ENCODE measurements at regions not wholly inside any gene's neighbourhood (a gene's known extent, or its start where the extent isn't known, plus 50 kb on each side); places are given as distances from the start of the nearest gene placed in this dataset.
"Not testable (repeated sequence)": the region's sequence is repeated elsewhere in the genome, so short reads cannot be mapped to it uniquely, and the experiment has no call there.

- DNase-seq: no peak
These were observed 170.7 kb upstream of the ZNF618 start for GRCh38 chr9:113705306-113705927.

- DNase-seq: no peak
These were observed 170.1 kb upstream of the ZNF618 start for GRCh38 chr9:113705928-113706519.

GRCh38 chr9:113707953-113708695, 168.0 kb upstream of the ZNF618 start:
- no peak for DNase-seq

- DNase-seq: no peak
These were observed 167.0 kb upstream of the ZNF618 start for GRCh38 chr9:113708821-113709713.

GRCh38 chr9:113709721-113710120, 166.4 kb upstream of the ZNF618 start:
- no peak for DNase-seq

- DNase-seq: no peak
These were observed 164.9 kb upstream of the ZNF618 start for GRCh38 chr9:113711251-113711650.

GRCh38 chr9:113712053-113712452, 164.1 kb upstream of the ZNF618 start:
- DNase-seq: no peak

GRCh38 chr9:113715086-113715485, 161.0 kb upstream of the ZNF618 start:
- no peak for DNase-seq

- DNase-seq: no peak
These were observed 156.2 kb upstream of the ZNF618 start for GRCh38 chr9:113719919-113720318.

GRCh38 chr9:113720495-113720894, 155.6 kb upstream of the ZNF618 start:
- no peak for DNase-seq

- DNase-seq: no peak
These were observed 154.3 kb upstream of the ZNF618 start for GRCh38 chr9:113721856-113722255.

- DNase-seq: no peak
These were observed 151.9 kb upstream of the ZNF618 start for GRCh38 chr9:113724202-113724601.

- DNase-seq: no peak
These were observed 147.1 kb upstream of the ZNF618 start for GRCh38 chr9:113728989-113729388.

GRCh38 chr9:113734826-113735225, 141.3 kb upstream of the ZNF618 start:
- no peak for DNase-seq

GRCh38 chr9:113737517-113738271, 138.4 kb upstream of the ZNF618 start:
- no peak for DNase-seq

- DNase-seq: no peak
These were observed 137.6 kb upstream of the ZNF618 start for GRCh38 chr9:113738496-113738892.

- no peak for DNase-seq
These were observed 137.1 kb upstream of the ZNF618 start for GRCh38 chr9:113738893-113739604.

GRCh38 chr9:113739605-113740507, 136.3 kb upstream of the ZNF618 start:
- DNase-seq: not testable (repeated sequence)

- not testable (repeated sequence) for DNase-seq
These were observed 135.3 kb upstream of the ZNF618 start for GRCh38 chr9:113740508-113741500.
